Omental fat pad (tissue), 3 donors: ENCODE measurements at regions not wholly inside any gene's neighbourhood (a gene's known extent, or its start where the extent isn't known, plus 50 kb on each side); places are given as distances from the start of the nearest gene placed in this dataset.

Experiments
- ATAC-seq: fragments of 150-250 bp; one replicate; pipeline ENCODE4 v1.9.1; 2016; ENCODE audit warnings: mild to moderate bottlenecking, moderate library complexity; ENCODE audit not compliant: low FRiP score
- DNase-seq: peaks from one replicate; pipeline ENCODE4 v3.0.0-alpha.2; 2019; ENCODE audit warnings: low spot score
- TF ChIP-seq, protein P1 (sequence below), 3 donors: fragments of 450-650 bp; IDR thresholded peaks; one replicate each; pipeline ENCODE4 v1.5.1; 2016 to 2017; ENCODE audit warnings: antibody characterized with exemption in 3 of 3, mild to moderate bottlenecking in 3 of 3, moderate library complexity in 2 of 3

DNA sequence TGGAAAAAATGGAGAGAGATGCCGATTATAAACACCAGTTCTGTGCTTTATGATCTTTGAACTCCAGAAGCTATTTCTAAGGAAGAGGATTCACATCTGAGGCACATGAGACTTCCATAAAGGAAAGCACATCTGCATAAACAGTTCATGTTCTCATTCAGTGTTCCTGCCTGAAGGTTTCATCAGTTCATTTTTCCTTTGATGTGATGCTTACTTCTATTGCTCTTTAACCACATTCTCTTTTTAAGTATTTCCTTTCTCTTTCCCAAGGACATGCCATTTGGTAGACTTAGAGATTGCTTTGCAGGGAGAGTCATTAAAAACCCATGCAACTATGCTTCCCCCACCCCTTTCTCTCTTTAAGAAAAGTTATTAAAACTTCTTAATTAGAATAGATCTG, 387.0 kb upstream of the FLRT2 start:
- TF ChIP-seq, protein P1, sequence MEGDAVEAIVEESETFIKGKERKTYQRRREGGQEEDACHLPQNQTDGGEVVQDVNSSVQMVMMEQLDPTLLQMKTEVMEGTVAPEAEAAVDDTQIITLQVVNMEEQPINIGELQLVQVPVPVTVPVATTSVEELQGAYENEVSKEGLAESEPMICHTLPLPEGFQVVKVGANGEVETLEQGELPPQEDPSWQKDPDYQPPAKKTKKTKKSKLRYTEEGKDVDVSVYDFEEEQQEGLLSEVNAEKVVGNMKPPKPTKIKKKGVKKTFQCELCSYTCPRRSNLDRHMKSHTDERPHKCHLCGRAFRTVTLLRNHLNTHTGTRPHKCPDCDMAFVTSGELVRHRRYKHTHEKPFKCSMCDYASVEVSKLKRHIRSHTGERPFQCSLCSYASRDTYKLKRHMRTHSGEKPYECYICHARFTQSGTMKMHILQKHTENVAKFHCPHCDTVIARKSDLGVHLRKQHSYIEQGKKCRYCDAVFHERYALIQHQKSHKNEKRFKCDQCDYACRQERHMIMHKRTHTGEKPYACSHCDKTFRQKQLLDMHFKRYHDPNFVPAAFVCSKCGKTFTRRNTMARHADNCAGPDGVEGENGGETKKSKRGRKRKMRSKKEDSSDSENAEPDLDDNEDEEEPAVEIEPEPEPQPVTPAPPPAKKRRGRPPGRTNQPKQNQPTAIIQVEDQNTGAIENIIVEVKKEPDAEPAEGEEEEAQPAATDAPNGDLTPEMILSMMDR (IDR thresholded peaks at IDR 0.05): no peak
- no peak for ATAC-seq
- no peak for DNase-seq

DNA sequence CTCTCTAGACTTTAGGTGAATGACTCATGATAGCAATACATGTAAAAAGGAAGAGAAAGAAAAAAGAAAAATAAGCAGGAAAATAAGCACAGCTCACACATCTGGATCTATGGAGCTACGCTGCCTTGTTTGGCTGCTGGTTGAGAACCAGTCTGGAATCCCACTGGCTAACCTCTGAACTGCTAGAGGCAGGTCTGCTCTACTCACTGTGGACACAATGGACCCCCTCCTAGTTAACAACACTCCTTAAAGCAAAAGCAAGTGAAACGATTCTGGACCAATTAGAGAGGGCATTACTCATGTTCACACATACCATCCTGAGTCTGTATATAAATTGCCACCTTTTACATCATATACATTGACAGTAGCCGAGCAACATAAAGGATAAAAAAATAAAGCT, 383.2 kb upstream of the FLRT2 start:
- TF ChIP-seq, protein P1 (IDR thresholded peaks at IDR 0.05): no peak
- DNase-seq: no peak
- no peak for ATAC-seq

DNA sequence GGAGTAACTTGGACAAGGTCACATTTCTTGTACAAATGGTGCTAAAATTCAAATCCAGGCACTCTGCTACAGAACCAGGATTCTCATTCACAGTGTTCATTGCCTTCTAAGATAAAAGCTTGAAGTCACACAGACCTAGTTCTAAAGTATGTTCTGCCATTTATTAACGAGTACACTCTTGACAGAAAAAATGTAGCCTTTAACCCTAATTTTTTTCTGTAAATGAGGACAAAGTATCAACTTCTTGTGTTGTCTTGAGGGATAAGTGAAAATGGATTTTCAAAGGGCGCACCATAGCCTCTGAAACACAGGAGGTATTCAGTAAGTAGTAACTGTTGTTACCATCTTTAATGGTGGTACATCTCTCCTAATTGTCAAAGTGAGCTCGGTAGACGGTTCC, 379.8 kb upstream of the FLRT2 start:
- no peak for ATAC-seq
- TF ChIP-seq, protein P1 (IDR thresholded peaks at IDR 0.05): no peak
- no peak for DNase-seq

DNA sequence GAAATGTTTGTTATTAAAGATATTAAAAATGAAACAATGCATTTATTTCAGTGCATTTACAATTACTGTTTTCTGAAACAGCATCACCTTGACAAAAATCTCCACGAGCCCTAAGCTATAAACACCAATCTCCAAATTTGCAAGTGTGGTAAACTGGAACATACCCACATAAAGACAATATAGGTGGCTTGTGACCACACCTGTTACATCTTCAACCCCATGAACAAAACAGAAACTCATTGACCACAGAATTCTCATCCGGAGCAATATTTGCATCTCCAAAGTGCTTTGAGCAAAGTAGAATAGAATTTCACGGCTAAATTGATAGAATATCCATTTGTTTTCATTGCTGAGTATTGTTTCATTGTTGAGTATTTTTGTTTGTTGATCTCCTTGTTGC, 375.2 kb upstream of the FLRT2 start:
- no peak for ATAC-seq
- no peak for DNase-seq
- TF ChIP-seq, protein P1 (IDR thresholded peaks at IDR 0.05): no peak

DNA sequence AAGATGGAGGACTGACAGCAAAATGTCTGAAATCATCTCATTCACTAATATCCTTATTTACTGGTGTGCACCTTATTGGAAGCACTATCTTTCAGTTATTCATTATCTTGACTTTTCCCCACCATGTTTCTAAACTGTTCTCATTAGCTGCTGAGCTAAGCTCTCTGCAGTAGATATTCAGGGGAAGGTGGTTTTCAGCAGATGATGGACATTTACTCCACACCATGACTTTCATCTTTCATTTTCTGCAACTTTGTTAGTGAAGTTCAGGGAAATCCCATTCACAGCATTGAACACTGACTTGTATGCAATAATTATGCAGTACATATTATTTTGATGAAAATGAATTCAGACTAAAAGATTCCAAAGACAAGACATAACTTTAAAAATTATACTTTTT, 373.6 kb upstream of the FLRT2 start:
- TF ChIP-seq, protein P1 (IDR thresholded peaks at IDR 0.05): no peak
- ATAC-seq (no peak), DNase-seq (no peak)

DNA sequence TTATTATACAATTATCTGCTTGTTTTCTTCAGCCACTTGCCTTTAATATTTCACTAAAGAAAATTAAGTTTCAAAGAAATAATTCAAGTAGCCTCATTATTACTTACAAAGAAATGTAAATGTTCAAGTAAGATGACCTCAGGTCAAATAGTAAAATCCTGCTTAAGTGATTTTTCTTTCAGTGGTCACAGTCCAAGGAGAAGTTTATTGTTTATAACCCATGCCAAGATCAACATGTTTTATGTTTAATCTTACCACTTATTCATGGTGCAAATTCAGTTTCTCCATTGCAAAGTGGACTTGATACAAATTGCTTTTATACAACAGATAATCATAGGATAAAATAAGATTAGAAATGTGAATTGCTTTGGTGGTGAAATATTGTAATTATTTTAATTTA, 370.2 kb upstream of the FLRT2 start:
- DNase-seq: no peak
- ATAC-seq: no peak
- TF ChIP-seq, protein P1 (IDR thresholded peaks at IDR 0.05): no peak

DNA sequence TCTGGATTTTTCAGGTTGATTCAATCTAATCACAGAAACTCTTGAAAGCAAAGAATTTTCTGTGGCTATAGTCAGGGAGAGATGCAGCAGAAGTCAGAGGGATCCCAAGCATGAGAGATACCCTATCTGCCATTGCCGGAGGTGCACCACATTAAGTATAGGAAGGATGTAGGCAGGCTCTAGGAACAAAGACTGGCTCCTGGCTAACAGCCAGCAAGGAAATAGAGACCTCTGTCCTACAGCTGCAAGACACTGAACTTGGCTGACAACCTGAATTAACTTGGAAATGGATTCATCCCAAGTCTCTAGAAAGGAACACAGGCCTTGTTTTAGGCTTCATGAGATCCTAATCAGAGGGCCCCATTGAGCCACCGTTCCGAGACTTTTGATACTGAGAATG, 364.9 kb upstream of the FLRT2 start:
- ATAC-seq: no peak
- DNase-seq: no peak

More for the DNA sequence above, 364.9 kb upstream of the FLRT2 start:
- TF ChIP-seq, protein P1 (IDR thresholded peaks at IDR 0.05): no peak
